A673 (cell line): ENCODE measurements at regions not wholly inside any gene's neighbourhood (a gene's known extent, or its start where the extent isn't known, plus 50 kb on each side); places are given as distances from the start of the nearest gene placed in this dataset.
"Not testable (repeated sequence)": the region's sequence is repeated elsewhere in the genome, so short reads cannot be mapped to it uniquely, and the experiment has no call there.

Experiments used
- BruUV-seq: library from RNA; stranded (reverse); fragments of 400-500 nt; replicated peaks from 2 replicates; lab custom pipeline; 2021; lab: Mats Ljungman, UMichigan
- CTCF ChIA-PET: fragments of 300-600 bp; sonication (Branson Sonifier 250); formaldehyde crosslinking; loops from one replicate; lab custom pipeline; 2022; ENCODE audit warnings: antibody characterized with exemption; lab: Charles Lee
- POLR2A ChIA-PET: fragments of 300-600 bp; sonication (Branson Sonifier 250); formaldehyde crosslinking; loops from one replicate; lab custom pipeline; 2022; ENCODE audit warnings: antibody characterized with exemption; ENCODE audit not compliant: low non-redundant PET; lab: Charles Lee
- DNase-seq: peaks from one replicate; pipeline ENCODE4 v3.0.0-alpha.2; 2015; ENCODE audit warnings: low spot score
- H3K27ac ChIP-seq: fragments of 200-600 bp; sonication (generic); 2 replicates; pipeline ENCODE4 v1.5.1; 2016; ENCODE audit warnings: mixed run types, low read depth, mild to moderate bottlenecking, mixed read lengths, antibody characterized with exemption, low read length; ENCODE audit not compliant: poor library complexity, severe bottlenecking
- H3K27me3 ChIP-seq: fragments of 200-600 bp; sonication (generic); replicated peaks from 2 replicates; pipeline ENCODE4 v1.6.1; 2017; ENCODE audit warnings: mixed run types, low read depth, mild to moderate bottlenecking, mixed read lengths, antibody characterized with exemption, low read length; ENCODE audit not compliant: insufficient read depth, poor library complexity
- H3K36me3 ChIP-seq: fragments of 200-600 bp; sonication (generic); 2 replicates; pipeline ENCODE4 v1.6.1; 2016; ENCODE audit warnings: mixed run types, mild to moderate bottlenecking, mixed read lengths, antibody characterized with exemption, low read length; ENCODE audit not compliant: insufficient read depth, poor library complexity, severe bottlenecking
- H3K4me1 ChIP-seq: fragments of 200-600 bp; sonication (generic); 2 replicates; pipeline ENCODE4 v1.6.1; 2017; ENCODE audit warnings: mixed run types, mild to moderate bottlenecking, mixed read lengths, antibody characterized with exemption, low read length; ENCODE audit not compliant: insufficient read depth, poor library complexity, severe bottlenecking
- H3K4me3 ChIP-seq: fragments of 200-600 bp; sonication (generic); 2 replicates; pipeline ENCODE4 v1.5.1; 2016; ENCODE audit warnings: low read depth, mixed run types, mild to moderate bottlenecking, mixed read lengths, low read length; ENCODE audit not compliant: poor library complexity, severe bottlenecking
- H3K9me3 ChIP-seq: fragments of 200-600 bp; sonication (generic); 2 replicates; pipeline ENCODE4 v1.6.1; 2016; ENCODE audit warnings: mixed run types, low read depth, mild to moderate bottlenecking, mixed read lengths, antibody characterized with exemption, low read length; ENCODE audit not compliant: poor library complexity, severe bottlenecking
- EZH2 ChIP-seq: fragments of 200-600 bp; sonication (generic); IDR thresholded peaks from 2 replicates; pipeline ENCODE4 v1.6.1; 2017; ENCODE audit warnings: borderline replicate concordance, low read depth, mild to moderate bottlenecking, mixed read lengths, antibody characterized with exemption, low read length; ENCODE audit not compliant: poor library complexity, severe bottlenecking
- intact Hi-C: fragments of 100-400 bp; cut with micrococcal nuclease; formaldehyde crosslinking; loops from one replicate; pipeline ENCODE4 v1.10.0; 2022; ENCODE audit not compliant: unreplicated experiment
- TF ChIP-seq, protein P1 (sequence below): fragments of 300-800, 200-600 bp; sonication (generic); conservative IDR thresholded peaks from 2 replicates; pipeline ENCODE4 v1.5.1; 2017; ENCODE audit warnings: low read depth, mild to moderate bottlenecking, antibody characterized with exemption, low read length, moderate library complexity, mixed read lengths

DNA sequence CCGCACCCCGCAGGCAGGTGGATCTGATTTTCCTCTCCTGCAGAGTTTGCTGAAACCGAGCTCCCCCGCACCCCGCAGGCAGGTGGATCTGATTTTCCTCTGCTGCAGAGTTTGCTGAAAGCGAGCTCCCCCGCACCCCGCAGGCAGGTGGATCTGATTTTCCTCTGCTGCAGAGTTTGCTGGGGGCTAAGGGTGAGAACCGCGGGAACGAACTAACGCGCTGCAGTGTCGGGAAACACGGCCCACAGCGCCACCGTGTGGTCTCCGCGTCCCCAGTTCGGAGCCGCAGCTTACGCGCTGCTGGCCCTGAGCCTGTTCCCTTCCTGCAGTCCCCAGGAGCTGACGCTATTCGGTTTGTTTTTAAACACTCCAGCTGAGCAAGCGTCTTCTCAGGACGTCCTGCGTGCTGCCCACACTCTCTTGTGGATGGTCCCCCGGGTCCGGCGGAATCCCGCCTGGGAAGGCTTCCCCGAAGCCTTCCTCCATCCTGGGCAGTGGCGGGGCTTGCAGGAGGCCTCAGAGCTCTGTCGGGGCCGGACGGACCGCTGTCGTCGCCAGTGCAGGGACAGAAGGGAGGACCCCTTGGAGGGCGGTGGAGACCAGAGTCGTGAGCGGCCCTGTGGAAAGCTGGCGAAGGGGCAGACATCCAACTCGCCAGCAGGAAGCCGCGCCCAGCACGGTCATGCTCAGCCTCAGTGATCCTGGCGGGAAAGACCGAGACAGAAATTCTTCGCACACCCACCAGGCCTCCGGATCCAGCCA, 121.2 kb upstream of the LPCAT1 start:
- Histone ChIP-seq H3K27me3 (peaks cover 36% of the 10 kb centered on the region), H3K9me3 (no peaks in the 10 kb centered on the region), H3K4me1 (peaks cover 4% of the 10 kb centered on the region), H3K36me3 (no peaks in the 10 kb centered on the region), H3K4me3 (peak overlapping the region; percentile 22), H3K27ac (no peak overlapping the region)
- peak; percentile 39 for TF ChIP-seq EZH2
- TF ChIP-seq, protein P1, sequence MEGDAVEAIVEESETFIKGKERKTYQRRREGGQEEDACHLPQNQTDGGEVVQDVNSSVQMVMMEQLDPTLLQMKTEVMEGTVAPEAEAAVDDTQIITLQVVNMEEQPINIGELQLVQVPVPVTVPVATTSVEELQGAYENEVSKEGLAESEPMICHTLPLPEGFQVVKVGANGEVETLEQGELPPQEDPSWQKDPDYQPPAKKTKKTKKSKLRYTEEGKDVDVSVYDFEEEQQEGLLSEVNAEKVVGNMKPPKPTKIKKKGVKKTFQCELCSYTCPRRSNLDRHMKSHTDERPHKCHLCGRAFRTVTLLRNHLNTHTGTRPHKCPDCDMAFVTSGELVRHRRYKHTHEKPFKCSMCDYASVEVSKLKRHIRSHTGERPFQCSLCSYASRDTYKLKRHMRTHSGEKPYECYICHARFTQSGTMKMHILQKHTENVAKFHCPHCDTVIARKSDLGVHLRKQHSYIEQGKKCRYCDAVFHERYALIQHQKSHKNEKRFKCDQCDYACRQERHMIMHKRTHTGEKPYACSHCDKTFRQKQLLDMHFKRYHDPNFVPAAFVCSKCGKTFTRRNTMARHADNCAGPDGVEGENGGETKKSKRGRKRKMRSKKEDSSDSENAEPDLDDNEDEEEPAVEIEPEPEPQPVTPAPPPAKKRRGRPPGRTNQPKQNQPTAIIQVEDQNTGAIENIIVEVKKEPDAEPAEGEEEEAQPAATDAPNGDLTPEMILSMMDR, result peak; percentile 85
- intact Hi-C loops, result loop anchor here (1.0 to 10.0 kb wide), 3 partner anchors 123 to 720 kb away; partner anchors contain the start of gene LPCAT1
- ChIA-PET CTCF (interaction anchor here (0.6 to 1.6 kb wide), 8 partner anchors 8 to 713 kb away, joined by 3 to 10 read pairs (median 4); no protein-coding TSS in a partner anchor), POLR2A (no interaction called here)
- BruUV-seq, result no TSS peak
- peak; percentile 89 for DNase-seq

DNA sequence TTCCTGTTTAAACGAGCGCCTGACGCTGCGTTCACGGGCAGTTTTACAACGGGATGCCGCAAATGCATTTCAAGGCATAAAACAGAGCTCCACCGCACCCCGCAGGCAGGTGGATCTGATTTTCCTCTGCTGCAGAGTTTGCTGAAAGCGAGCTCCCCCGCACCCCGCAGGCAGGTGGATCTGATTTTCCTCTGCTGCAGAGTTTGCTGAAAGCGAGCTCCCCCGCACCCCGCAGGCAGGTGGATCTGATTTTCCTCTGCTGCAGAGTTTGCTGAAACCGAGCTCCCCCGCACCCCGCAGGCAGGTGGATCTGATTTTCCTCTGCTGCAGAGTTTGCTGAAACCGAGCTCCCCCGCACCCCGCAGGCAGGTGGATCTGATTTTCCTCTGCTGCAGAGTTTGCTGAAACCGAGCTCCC, 120.6 kb upstream of the LPCAT1 start:
- H3K36me3 ChIP-seq, H3K4me3 ChIP-seq, H3K4me1 ChIP-seq, H3K27ac ChIP-seq, POLR2A ChIA-PET, H3K9me3 ChIP-seq, DNase-seq, BruUV-seq: not testable (repeated sequence)
- peaks cover 36% of the 10 kb centered on the region for H3K27me3 ChIP-seq
- CTCF ChIA-PET, result interaction anchor here (0.6 to 1.6 kb wide), 7 partner anchors 9 to 713 kb away, joined by 3 to 10 read pairs (median 4); no protein-coding TSS in a partner anchor
- TF ChIP-seq EZH2, result peak; percentile 65
- intact Hi-C loops, result loop anchor here (5.0 to 10.0 kb wide), 2 partner anchors 122 to 720 kb away; partner anchors contain the start of gene LPCAT1

GRCh38 chr5:1643651-1644392, 120.1 kb upstream of the LPCAT1 start:
- ChIA-PET CTCF (interaction anchor here (0.6 to 1.6 kb wide), 7 partner anchors 9 to 712 kb away, joined by 3 to 10 read pairs (median 4); no protein-coding TSS in a partner anchor), POLR2A (no interaction called here)
- H3K36me3 ChIP-seq, result no peaks in the 10 kb centered on the region
- peaks cover 31% of the 10 kb centered on the region for H3K27me3 ChIP-seq
- TF ChIP-seq, protein P1, result no peak
- no peak for TF ChIP-seq EZH2
- no peaks in the 10 kb centered on the region for H3K9me3 ChIP-seq
- intact Hi-C loops, result loop anchor here (5.0 to 10.0 kb wide), 2 partner anchors 122 to 719 kb away; partner anchors contain the start of gene LPCAT1
- H3K4me1 ChIP-seq, result peaks cover 4% of the 10 kb centered on the region
- DNase-seq, result no peak
- no peak overlapping the region for H3K4me3 ChIP-seq
- no TSS peak for BruUV-seq
- H3K27ac ChIP-seq, result no peak overlapping the region
